D341Med (cell line): ENCODE measurements at regions not wholly inside any gene's neighbourhood (a gene's known extent, or its start where the extent isn't known, plus 50 kb on each side); places are given as distances from the start of the nearest gene placed in this dataset.

ENCODE experiments used
- DNase-seq: peaks from one replicate; pipeline ENCODE4 v3.0.0; 2012; ENCODE audit warnings: low spot score

GRCh38 chr12:30827101-30828066 is 72.6 kb upstream of the CAPRIN2 start:
- DNase-seq = no peak

GRCh38 chr12:30826276-30826675 is 71.5 kb upstream of the CAPRIN2 start:
- DNase-seq = no peak

GRCh38 chr12:30825341-30825740 is 70.6 kb upstream of the CAPRIN2 start:
- no peak for DNase-seq

GRCh38 chr12:30824311-30824710 is 69.6 kb upstream of the CAPRIN2 start:
- no peak for DNase-seq

- DNase-seq = no peak
These were observed 69.0 kb upstream of the CAPRIN2 start for GRCh38 chr12:30823764-30824163.

GRCh38 chr12:30823156-30823699 is 68.5 kb upstream of the CAPRIN2 start:
- no peak for DNase-seq

- peak; percentile 49 for DNase-seq
These were observed 67.8 kb upstream of the CAPRIN2 start for GRCh38 chr12:30822385-30823155.

- DNase-seq = no peak
These were observed 65.7 kb upstream of the CAPRIN2 start for GRCh38 chr12:30820406-30820946.

- no peak for DNase-seq
These were observed 63.8 kb upstream of the CAPRIN2 start for GRCh38 chr12:30818562-30818961.

GRCh38 chr12:30816742-30817465 is 62.2 kb upstream of the CAPRIN2 start:
- no peak for DNase-seq

- DNase-seq = no peak
These were observed 59.5 kb upstream of the CAPRIN2 start for GRCh38 chr12:30814295-30814655.

GRCh38 chr12:30813525-30814294 is 59.0 kb upstream of the CAPRIN2 start:
- DNase-seq = no peak

GRCh38 chr12:30811966-30812365 is 57.2 kb upstream of the CAPRIN2 start:
- no peak for DNase-seq

- no peak for DNase-seq
These were observed 56.2 kb upstream of the CAPRIN2 start for GRCh38 chr12:30810918-30811317.

GRCh38 chr12:30807695-30808034 is 52.9 kb upstream of the CAPRIN2 start:
- DNase-seq = no peak

- peak; percentile 63 for DNase-seq
These were observed 52.4 kb upstream of the CAPRIN2 start for GRCh38 chr12:30806989-30807694.

- DNase-seq = no peak
These were observed 51.2 kb upstream of the CAPRIN2 start for GRCh38 chr12:30805959-30806358.
